ENCODE measurements at regions not wholly inside any gene's neighbourhood (a gene's known extent, or its start where the extent isn't known, plus 50 kb on each side); places are given as distances from the start of the nearest gene placed in this dataset.
"Not testable (repeated sequence)": the region's sequence is repeated elsewhere in the genome, so short reads cannot be mapped to it uniquely, and the experiment has no call there.

GRCh38 chr13:111413407-111414187 is 93.2 kb downstream of the TEX29 start:
- no peak for DNase-seq

- DNase-seq: no peak
These were observed 93.9 kb downstream of the TEX29 start for GRCh38 chr13:111414341-111414740.

GRCh38 chr13:111415246-111415645 is 94.8 kb downstream of the TEX29 start:
- no peak for DNase-seq

GRCh38 chr13:111415765-111416164 is 95.3 kb downstream of the TEX29 start:
- no peak for DNase-seq

- DNase-seq: no peak
These were observed 97.7 kb downstream of the TEX29 start for GRCh38 chr13:111418101-111418500.

GRCh38 chr13:111420113-111420876 is 99.9 kb downstream of the TEX29 start:
- DNase-seq: no peak

- DNase-seq: no peak
These were observed 100.8 kb downstream of the TEX29 start for GRCh38 chr13:111421216-111421615.

- DNase-seq: no peak
These were observed 101.9 kb downstream of the TEX29 start for GRCh38 chr13:111422348-111422747.

GRCh38 chr13:111423168-111423785 is 102.8 kb downstream of the TEX29 start:
- no peak for DNase-seq

GRCh38 chr13:111424134-111424533 is 103.7 kb downstream of the TEX29 start:
- no peak for DNase-seq

GRCh38 chr13:111425326-111425725 is 104.9 kb downstream of the TEX29 start:
- no peak for DNase-seq

GRCh38 chr13:111429064-111429558 is 108.7 kb downstream of the TEX29 start:
- no peak for DNase-seq

- DNase-seq: no peak
These were observed 110.8 kb downstream of the TEX29 start for GRCh38 chr13:111431206-111431605.

GRCh38 chr13:111434578-111435159 is 114.2 kb downstream of the TEX29 start:
- no peak for DNase-seq

GRCh38 chr13:111436446-111436845 is 116.0 kb downstream of the TEX29 start:
- no peak for DNase-seq

GRCh38 chr13:111437417-111437816 is 117.0 kb downstream of the TEX29 start:
- DNase-seq: no peak

- DNase-seq: no peak
These were observed 117.6 kb downstream of the TEX29 start for GRCh38 chr13:111437856-111438547.

GRCh38 chr13:111440492-111440891 is 120.0 kb downstream of the TEX29 start:
- DNase-seq: not testable (repeated sequence)

GRCh38 chr13:111443981-111444380 is 123.5 kb downstream of the TEX29 start:
- no peak for DNase-seq

- DNase-seq: no peak
These were observed 128.1 kb downstream of the TEX29 start for GRCh38 chr13:111448504-111448903.

- DNase-seq: no peak
These were observed 128.6 kb downstream of the TEX29 start for GRCh38 chr13:111449041-111449440.

GRCh38 chr13:111451402-111451801 is 131.0 kb downstream of the TEX29 start:
- no peak for DNase-seq
